ENCODE measurements at regions not wholly inside any gene's neighbourhood (a gene's known extent, or its start where the extent isn't known, plus 50 kb on each side); places are given as distances from the start of the nearest gene placed in this dataset.

DNA sequence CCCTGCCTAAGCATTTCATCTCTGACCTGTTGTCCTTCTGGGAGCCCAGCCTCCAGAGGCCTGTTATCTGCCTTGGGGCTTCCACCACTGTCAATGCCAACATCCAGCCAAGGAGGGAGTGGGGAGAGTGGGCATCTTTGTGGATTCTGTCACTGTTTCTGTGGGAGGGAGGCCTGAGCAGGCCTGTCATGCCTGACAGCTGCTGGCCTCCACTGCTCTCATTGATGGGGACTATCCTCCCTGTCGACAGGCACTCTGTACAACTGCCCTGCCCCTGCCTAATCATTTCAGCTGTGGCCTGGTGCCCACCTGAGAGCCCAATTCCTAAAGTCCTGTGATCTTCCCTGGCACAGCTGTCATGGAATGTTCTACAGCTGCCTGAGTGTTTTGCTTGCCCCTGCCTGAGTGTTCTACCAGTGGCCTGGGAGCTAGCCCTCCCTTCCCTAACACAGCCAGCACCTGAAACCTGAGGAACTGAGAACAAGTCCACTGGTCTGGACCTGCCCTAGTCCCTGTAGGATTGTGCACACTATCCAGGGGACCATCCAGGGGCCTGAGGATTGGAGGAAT, 145.3 kb downstream of the FAM83B start:
- no peak for DNase-seq (ENCODE audit: low spot score)

- no peak for DNase-seq (ENCODE audit: low spot score)
Observed at GRCh38 chr6:54992789-54993188, 146.2 kb downstream of the FAM83B start.

DNA sequence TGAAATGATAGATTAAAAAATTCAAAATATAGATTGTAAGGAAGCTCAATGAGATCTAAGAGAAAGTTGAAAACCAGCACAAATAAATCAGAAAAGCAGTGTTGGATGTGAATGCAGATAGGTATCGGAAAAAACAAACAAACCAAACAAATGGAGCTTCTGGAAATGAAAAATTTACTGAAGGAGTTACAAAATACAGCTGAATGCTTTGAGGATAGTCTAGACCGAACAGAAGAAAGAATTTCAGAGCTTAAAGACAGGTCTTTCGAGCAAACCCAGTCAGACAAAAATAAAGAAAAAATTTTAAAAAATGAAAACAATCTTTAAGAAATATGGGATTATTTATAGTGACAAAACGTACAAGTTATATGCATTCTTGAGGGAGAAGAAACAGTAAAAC, 146.7 kb downstream of the FAM83B start:
- no peak for DNase-seq (ENCODE audit: low spot score)

GRCh38 chr6:54993948-54994347, 147.4 kb downstream of the FAM83B start:
- no peak for DNase-seq (ENCODE audit: low spot score)

DNA sequence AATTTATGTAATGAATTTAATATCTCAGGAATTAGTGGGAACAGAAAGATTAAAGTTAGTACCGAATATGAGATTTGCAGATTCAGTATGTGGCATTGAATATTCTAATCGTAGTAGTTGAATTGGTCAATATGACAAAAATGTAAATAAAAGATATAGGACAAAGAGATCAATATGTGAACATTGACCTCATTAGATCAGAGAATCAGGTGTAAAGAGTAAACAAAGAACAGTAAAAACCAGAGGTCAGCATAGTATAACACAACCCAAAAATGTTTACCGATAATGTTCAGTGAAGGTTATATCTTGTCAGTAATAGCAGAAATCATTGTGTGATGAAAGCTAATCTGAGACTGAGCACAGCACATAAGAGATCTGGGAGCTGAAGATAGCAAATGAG, 152.0 kb downstream of the FAM83B start:
- DNase-seq (ENCODE audit: low spot score): no peak

- no peak for DNase-seq (ENCODE audit: low spot score)
Observed at GRCh38 chr6:55003719-55004430, 157.3 kb downstream of the FAM83B start.

GRCh38 chr6:55009131-55009530, 162.6 kb downstream of the FAM83B start:
- no peak for DNase-seq (ENCODE audit: low spot score)

DNA sequence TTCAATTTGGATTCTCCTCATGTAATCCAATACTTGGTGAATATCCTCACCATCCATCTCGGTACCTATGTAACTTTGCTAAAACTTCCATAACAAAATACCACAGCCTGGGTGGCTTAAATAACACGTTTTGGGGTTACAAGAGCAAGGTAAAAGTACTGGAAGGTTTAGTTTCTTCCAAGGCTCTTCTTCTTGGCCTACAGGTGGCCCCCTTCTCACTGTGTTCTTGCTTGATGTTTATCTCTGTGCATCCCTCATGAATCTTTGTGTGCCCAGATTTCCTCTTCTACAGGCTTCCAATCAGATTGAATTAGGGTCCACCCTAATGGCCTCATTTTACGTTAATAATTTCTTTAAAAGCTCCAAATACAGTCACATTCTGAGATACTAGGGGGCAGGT, 163.3 kb upstream of the HCRTR2 start:
- DNase-seq (ENCODE audit: low spot score): no peak

DNA sequence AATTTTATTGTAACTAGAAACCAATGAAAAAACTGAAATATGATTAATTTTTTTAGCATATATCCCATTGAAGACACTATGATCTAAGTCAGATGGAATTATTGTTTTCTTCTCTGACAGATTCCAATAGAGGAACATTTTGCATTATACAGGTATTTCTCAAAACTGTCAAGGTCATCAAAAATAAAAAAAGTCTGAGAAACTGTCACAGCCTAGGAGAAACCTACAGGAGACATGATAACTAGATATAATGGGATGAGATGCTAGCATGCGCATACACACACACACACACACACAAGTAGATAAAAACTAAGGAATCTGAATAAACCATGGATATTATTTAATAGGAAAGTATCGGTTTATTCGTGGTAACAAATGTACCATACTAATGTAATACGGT, 161.9 kb upstream of the HCRTR2 start:
- no peak for DNase-seq (ENCODE audit: low spot score)

DNA sequence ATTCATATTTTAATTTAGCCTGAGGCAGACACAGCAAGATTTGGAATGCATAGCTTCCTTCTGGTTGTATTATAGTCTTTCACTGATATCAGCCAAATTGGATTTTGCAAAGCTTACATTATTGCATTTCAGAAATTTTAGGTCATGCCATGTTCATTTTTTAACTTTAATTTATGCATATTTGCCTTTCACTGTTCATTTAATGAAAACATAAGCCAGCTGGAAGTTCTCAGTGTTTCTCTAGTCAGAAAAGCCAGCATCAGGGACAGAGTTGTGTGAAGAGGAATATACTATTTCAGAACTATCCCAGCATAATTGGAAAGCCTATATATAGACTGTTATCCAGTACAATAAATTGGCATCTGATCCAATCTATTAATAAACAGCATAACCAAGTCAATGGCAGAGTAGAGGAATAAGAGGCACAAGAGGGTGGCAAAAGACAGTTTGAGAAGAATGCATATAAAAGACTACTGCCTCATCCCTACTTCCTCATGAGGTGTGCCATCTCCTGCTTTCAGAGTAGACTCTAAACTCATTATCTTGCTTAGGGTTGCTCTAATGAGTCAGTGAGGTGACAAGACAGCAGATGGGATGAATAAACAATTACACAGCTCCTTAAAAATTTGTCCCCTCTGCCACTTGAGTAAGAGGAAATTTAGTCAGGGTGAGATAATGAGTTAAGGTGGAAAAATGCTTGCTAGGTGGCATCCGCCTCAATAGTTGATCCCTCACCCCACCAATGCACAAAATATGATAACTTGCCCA, 159.8 kb upstream of the HCRTR2 start:
- no peak for DNase-seq (ENCODE audit: low spot score)

DNA sequence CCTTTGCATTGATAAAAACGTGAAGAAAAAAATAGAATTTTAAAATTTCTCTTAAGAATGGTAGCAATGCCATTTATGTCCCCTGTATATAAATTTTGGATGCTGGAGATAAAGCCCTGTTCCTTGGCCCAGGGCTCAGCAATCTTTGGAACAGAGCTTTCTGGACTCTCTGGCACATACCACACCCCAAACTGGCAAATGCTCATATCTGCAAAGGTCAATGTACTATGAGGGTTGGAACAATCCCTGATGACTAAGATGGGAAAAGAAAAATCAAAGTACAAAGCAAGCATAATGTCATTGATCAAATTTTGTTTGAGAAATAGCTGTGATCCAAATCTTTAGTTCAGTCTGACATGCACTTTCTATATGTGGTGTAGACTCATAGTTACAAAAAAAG, 158.1 kb upstream of the HCRTR2 start:
- DNase-seq (ENCODE audit: low spot score): no peak

- no peak for DNase-seq (ENCODE audit: low spot score)
Observed at GRCh38 chr6:55017555-55018300, 156.6 kb upstream of the HCRTR2 start.

DNA sequence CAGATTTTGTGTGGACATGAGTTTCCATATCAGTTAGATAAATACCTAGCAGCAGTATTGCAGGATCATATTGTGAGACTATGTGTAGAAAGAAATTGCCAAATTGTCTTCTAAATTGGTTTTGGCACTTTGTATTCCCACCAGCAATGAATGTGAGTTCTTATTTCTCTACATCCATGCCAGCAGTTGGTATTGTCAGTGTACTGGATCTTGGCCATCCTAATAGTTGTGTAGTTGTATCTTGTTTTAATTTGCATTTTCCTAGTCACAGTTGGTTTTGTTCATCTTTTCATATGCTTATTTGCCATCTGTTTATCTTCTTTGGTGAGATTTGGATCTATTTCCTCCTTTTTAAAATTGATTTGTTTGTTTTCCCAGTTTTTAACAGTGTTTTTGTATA, 154.7 kb upstream of the HCRTR2 start:
- no peak for DNase-seq (ENCODE audit: low spot score)

DNA sequence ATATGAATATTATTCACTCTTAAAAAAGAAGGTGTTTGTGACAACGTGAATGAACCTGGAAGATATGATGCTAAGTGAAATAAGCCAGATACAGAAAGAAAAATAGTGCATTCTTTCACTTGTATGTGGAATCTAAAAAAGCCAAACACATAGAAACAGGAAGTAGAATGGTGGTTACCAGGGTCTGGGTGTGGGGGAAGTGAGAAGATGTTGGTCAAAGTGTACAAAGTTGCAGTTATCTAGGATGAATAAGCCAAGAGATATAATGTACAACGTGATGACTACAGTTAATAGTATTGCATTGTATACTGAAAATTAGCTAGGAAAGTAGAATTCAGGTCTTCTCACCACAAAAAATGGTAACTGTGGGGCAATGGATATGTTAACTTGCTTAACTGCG, 151.1 kb upstream of the HCRTR2 start:
- no peak for DNase-seq (ENCODE audit: low spot score)

DNA sequence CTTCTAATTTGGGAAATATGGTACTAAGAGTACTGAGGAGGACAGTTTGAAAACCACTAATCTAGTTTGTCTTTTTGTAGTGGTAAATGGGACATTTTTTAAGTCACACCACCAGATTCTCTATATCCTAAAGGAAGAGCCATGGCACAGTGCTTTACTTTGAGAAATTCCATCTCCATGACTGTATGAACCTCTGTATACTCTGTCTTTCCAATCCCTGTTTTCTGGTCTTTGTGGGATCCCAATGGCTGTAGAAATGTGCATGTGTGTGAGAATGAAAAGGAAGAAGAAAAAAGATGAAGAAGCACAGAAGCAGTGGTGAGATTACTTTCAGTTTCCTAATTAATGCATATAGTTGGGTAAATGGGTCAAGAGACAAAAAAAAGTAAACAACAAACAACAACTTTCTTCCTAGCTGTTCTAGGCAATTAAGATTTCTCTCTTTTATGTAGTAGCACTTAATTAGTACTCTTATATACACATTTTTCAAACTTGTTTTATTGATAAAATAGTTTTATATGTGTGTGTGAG, 141.2 kb upstream of the HCRTR2 start:
- no peak for DNase-seq (ENCODE audit: low spot score)

GRCh38 chr6:55034752-55035151, 139.6 kb upstream of the HCRTR2 start:
- no peak for DNase-seq (ENCODE audit: low spot score)

GRCh38 chr6:55040102-55040848, 134.0 kb upstream of the HCRTR2 start:
- no peak for DNase-seq (ENCODE audit: low spot score)

- DNase-seq (ENCODE audit: low spot score): no peak
Observed at GRCh38 chr6:55046869-55047422, 127.4 kb upstream of the HCRTR2 start.

DNA sequence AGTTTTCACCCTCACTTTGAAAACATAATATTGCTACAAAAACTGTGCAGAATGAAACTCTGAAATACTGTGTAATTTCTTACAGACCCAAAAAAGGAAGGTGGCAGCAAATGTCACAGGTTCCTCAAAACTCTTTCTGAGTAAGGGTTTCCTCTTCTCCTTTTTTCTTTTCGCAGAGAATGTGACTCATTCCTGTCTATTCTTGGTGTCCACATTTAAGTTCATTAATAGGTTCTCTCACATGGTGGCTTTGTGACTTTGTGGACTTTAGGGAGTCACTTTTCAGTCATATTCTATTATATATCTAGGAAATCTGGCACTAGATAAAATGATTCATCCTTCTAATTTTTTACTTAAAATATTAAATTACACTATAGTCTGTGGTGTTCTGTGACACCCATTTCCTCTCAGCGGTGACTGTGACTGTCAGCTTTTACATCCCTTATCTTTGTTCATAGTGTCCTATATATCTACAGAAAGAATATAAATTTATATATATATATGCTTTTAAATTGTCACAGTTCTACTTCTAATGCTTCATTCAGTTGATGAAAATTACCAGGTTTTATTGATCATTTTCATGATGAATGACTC, 126.8 kb upstream of the HCRTR2 start:
- no peak for DNase-seq (ENCODE audit: low spot score)

GRCh38 chr6:55049866-55050265, 124.4 kb upstream of the HCRTR2 start:
- DNase-seq (ENCODE audit: low spot score): no peak

DNA sequence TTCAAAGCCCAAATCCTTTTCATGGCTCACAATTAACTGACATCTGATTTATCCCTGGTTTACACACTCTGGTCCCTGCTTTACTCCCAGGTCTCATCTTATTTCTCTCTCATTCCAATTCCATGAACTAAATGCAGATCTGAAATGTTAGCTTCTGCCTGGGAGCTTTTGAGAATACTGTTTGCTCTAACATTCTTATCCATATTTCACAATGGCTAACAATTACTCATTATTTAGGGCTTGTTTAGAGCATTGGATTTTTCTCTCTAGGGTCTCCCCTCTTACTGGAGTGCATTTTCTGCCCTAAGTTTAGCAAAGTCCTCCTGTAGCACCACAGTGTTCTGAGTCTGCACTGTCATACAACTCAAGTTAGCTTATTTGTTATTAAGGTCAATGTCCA, 121.5 kb upstream of the HCRTR2 start:
- DNase-seq (ENCODE audit: low spot score): no peak

Measured in D341Med (cell line).